GM12872 (cell line): ENCODE measurements at regions not wholly inside any gene's neighbourhood (a gene's known extent, or its start where the extent isn't known, plus 50 kb on each side); places are given as distances from the start of the nearest gene placed in this dataset.

Source experiments
- CTCF ChIP-seq: IDR thresholded peaks from 3 replicates; pipeline ENCODE4 v1.5.1; 2011; ENCODE audit warnings: low read depth, mild to moderate bottlenecking, low read length, moderate library complexity; ENCODE audit not compliant: insufficient read depth

GRCh38 chr12:126537961-126538530 lies 1472.8 kb downstream of the AACS start:
- no peak for TF ChIP-seq CTCF

GRCh38 chr12:126538888-126539287 lies 1473.7 kb downstream of the AACS start:
- no peak for TF ChIP-seq CTCF

GRCh38 chr12:126545411-126545810 lies 1480.2 kb downstream of the AACS start:
- TF ChIP-seq CTCF = no peak

- no peak for TF ChIP-seq CTCF
These were observed 1482.7 kb downstream of the AACS start for GRCh38 chr12:126547905-126548304.

- no peak for TF ChIP-seq CTCF
These were observed 1486.6 kb downstream of the AACS start for GRCh38 chr12:126551869-126552268.

GRCh38 chr12:126554625-126555024 lies 1489.4 kb downstream of the AACS start:
- no peak for TF ChIP-seq CTCF

GRCh38 chr12:126557659-126558058 lies 1492.4 kb downstream of the AACS start:
- no peak for TF ChIP-seq CTCF
